Karpas-422 (cell line): ENCODE measurements at regions not wholly inside any gene's neighbourhood (a gene's known extent, or its start where the extent isn't known, plus 50 kb on each side); places are given as distances from the start of the nearest gene placed in this dataset.
A peak's percentile ranks its signal among the peaks of the same experiment; 100 is the strongest.

Experiments used
- DNase-seq: peaks from one replicate; pipeline ENCODE4 v3.0.0-alpha.2; 2015
- H2AFZ ChIP-seq: fragments of 200-600 bp; sonication (generic); 2 replicates; pipeline ENCODE4 v1.6.1; 2014; ENCODE audit warnings: antibody characterized with exemption, low read length, mixed read lengths
- H3K27ac ChIP-seq: fragments of 200-600 bp; sonication (generic); 2 replicates; pipeline ENCODE4 v1.5.1; 2014; ENCODE audit warnings: mild to moderate bottlenecking, low read length, moderate library complexity
- H3K27me3 ChIP-seq: fragments of 200-600 bp; sonication (generic); 2 replicates; pipeline ENCODE4 v1.6.1; 2014; ENCODE audit warnings: low read length, mixed read lengths
- H3K36me3 ChIP-seq: fragments of 200-600 bp; sonication (generic); 2 replicates; pipeline ENCODE4 v1.6.1; 2014; ENCODE audit warnings: low read length, mixed read lengths; ENCODE audit not compliant: insufficient read depth
- H3K4me1 ChIP-seq: fragments of 200-600 bp; sonication (generic); 2 replicates; pipeline ENCODE4 v1.6.1; 2014; ENCODE audit warnings: mild to moderate bottlenecking, low read length, mixed read lengths
- H3K4me2 ChIP-seq: fragments of 200-600 bp; sonication (generic); 2 replicates; pipeline ENCODE4 v1.6.1; 2014; ENCODE audit warnings: low read length, low read depth, mild to moderate bottlenecking; ENCODE audit not compliant: poor library complexity, severe bottlenecking
- H3K4me3 ChIP-seq: fragments of 200-600 bp; sonication (generic); 2 replicates; pipeline ENCODE4 v1.5.1; 2014; ENCODE audit warnings: mild to moderate bottlenecking, antibody characterized with exemption, low read length, mixed read lengths
- H3K79me2 ChIP-seq: fragments of 200-600 bp; sonication (generic); 2 replicates; pipeline ENCODE4 v1.6.1; 2014; ENCODE audit warnings: mild to moderate bottlenecking, low read length, mixed read lengths
- H3K9ac ChIP-seq: fragments of 200-600 bp; sonication (generic); 2 replicates; pipeline ENCODE4 v1.6.0; 2014; ENCODE audit warnings: low read length
- H3K9me2 ChIP-seq: fragments of 200-600 bp; sonication (generic), shearing (Covaris generic); replicated peaks from 2 replicates; pipeline ENCODE4 v1.6.0; 2014; ENCODE audit warnings: mild to moderate bottlenecking, low read length, moderate library complexity; ENCODE audit not compliant: insufficient read depth
- H3K9me3 ChIP-seq: fragments of 300-700, 200-600 bp; sonication (generic); 2 replicates; pipeline ENCODE4 v1.6.1; 2014; ENCODE audit warnings: low read length, mixed read lengths
- H4K20me1 ChIP-seq: fragments of 200-600 bp; sonication (generic); 2 replicates; pipeline ENCODE4 v1.6.1; 2014; ENCODE audit warnings: mild to moderate bottlenecking, antibody characterized with exemption, low read length, low read depth; ENCODE audit not compliant: insufficient read depth

GRCh38 chr4:37139987-37140386, 104.6 kb upstream of the NWD2 start:
- no peak overlapping the region for H2AFZ ChIP-seq
- no peak overlapping the region for H3K27ac ChIP-seq
- no peaks in the 10 kb centered on the region for H3K36me3 ChIP-seq
- H3K9ac ChIP-seq = no peak overlapping the region
- no peaks in the 10 kb centered on the region for H3K9me3 ChIP-seq
- no peak overlapping the region for H3K4me3 ChIP-seq
- H4K20me1 ChIP-seq = no peaks in the 10 kb centered on the region
- peaks cover 4% of the 10 kb centered on the region; the same call in 1 of the 2 replicates for H3K4me1 ChIP-seq
- no peak overlapping the region for H3K4me2 ChIP-seq
- H3K9me2 ChIP-seq = no peaks in the 10 kb centered on the region
- no peak for DNase-seq
- H3K79me2 ChIP-seq = no peaks in the 10 kb centered on the region
- H3K27me3 ChIP-seq = no peaks in the 10 kb centered on the region

GRCh38 chr4:37146260-37146659, 98.3 kb upstream of the NWD2 start:
- Histone ChIP-seq H3K9me3 (no peaks in the 10 kb centered on the region), H3K4me2 (no peak overlapping the region), H3K27me3 (no peaks in the 10 kb centered on the region), H3K9ac (no peak overlapping the region), H3K9me2 (no peaks in the 10 kb centered on the region), H4K20me1 (no peaks in the 10 kb centered on the region), H3K27ac (no peak overlapping the region), H3K4me1 (no peaks in the 10 kb centered on the region), H3K4me3 (no peak overlapping the region), H3K36me3 (no peaks in the 10 kb centered on the region), H3K79me2 (no peaks in the 10 kb centered on the region), H2AFZ (no peak overlapping the region)
- DNase-seq = no peak

- Histone ChIP-seq H3K9me3 (no peaks in the 10 kb centered on the region), H3K4me3 (no peak overlapping the region), H3K9me2 (no peaks in the 10 kb centered on the region), H3K9ac (no peak overlapping the region), H3K27ac (no peak overlapping the region), H2AFZ (no peak overlapping the region), H3K4me2 (no peak overlapping the region), H3K4me1 (no peaks in the 10 kb centered on the region), H3K79me2 (no peaks in the 10 kb centered on the region), H4K20me1 (no peaks in the 10 kb centered on the region), H3K36me3 (no peaks in the 10 kb centered on the region), H3K27me3 (no peaks in the 10 kb centered on the region)
- peak; percentile 49 for DNase-seq
Observed at GRCh38 chr4:37157476-37158167, 86.9 kb upstream of the NWD2 start.

- H3K36me3 ChIP-seq = no peaks in the 10 kb centered on the region
- no peaks in the 10 kb centered on the region for H3K4me1 ChIP-seq
- no peaks in the 10 kb centered on the region for H3K9me2 ChIP-seq
- no peaks in the 10 kb centered on the region for H3K9me3 ChIP-seq
- no peaks in the 10 kb centered on the region for H4K20me1 ChIP-seq
- H3K79me2 ChIP-seq = no peaks in the 10 kb centered on the region
- no peak overlapping the region for H3K4me3 ChIP-seq
- H3K27me3 ChIP-seq = no peaks in the 10 kb centered on the region
- no peak overlapping the region for H2AFZ ChIP-seq
- H3K4me2 ChIP-seq = no peak overlapping the region
- DNase-seq = no peak
- no peak overlapping the region for H3K9ac ChIP-seq
- no peak overlapping the region for H3K27ac ChIP-seq
Observed at GRCh38 chr4:37160653-37161052, 83.9 kb upstream of the NWD2 start.

GRCh38 chr4:37165844-37166243, 78.7 kb upstream of the NWD2 start:
- Histone ChIP-seq H3K27ac (no peak overlapping the region), H3K4me2 (no peak overlapping the region), H2AFZ (no peak overlapping the region), H3K9me3 (no peaks in the 10 kb centered on the region), H4K20me1 (no peaks in the 10 kb centered on the region), H3K9me2 (no peaks in the 10 kb centered on the region), H3K4me1 (no peaks in the 10 kb centered on the region), H3K36me3 (no peaks in the 10 kb centered on the region), H3K79me2 (no peaks in the 10 kb centered on the region), H3K4me3 (no peak overlapping the region), H3K9ac (no peak overlapping the region), H3K27me3 (no peaks in the 10 kb centered on the region)
- no peak for DNase-seq

- Histone ChIP-seq H3K27me3 (no peaks in the 10 kb centered on the region), H3K27ac (no peak overlapping the region), H3K9ac (no peak overlapping the region), H3K4me3 (no peak overlapping the region), H3K4me2 (no peak overlapping the region), H4K20me1 (no peaks in the 10 kb centered on the region), H3K9me2 (no peaks in the 10 kb centered on the region), H3K9me3 (no peaks in the 10 kb centered on the region), H3K79me2 (no peaks in the 10 kb centered on the region), H3K4me1 (no peaks in the 10 kb centered on the region), H2AFZ (no peak overlapping the region), H3K36me3 (no peaks in the 10 kb centered on the region)
- DNase-seq = no peak
Observed at GRCh38 chr4:37169956-37170355, 74.6 kb upstream of the NWD2 start.

GRCh38 chr4:37188100-37188499, 56.4 kb upstream of the NWD2 start:
- H3K9me3 ChIP-seq = no peaks in the 10 kb centered on the region
- no peaks in the 10 kb centered on the region for H4K20me1 ChIP-seq
- no peak overlapping the region for H2AFZ ChIP-seq
- H3K79me2 ChIP-seq = no peaks in the 10 kb centered on the region
- no peak overlapping the region for H3K4me2 ChIP-seq
- no peak overlapping the region for H3K9ac ChIP-seq
- H3K4me3 ChIP-seq = no peak overlapping the region
- DNase-seq = peak; percentile 68
- no peaks in the 10 kb centered on the region for H3K27me3 ChIP-seq
- no peak overlapping the region for H3K27ac ChIP-seq
- no peaks in the 10 kb centered on the region for H3K36me3 ChIP-seq
- H3K9me2 ChIP-seq = no peaks in the 10 kb centered on the region
- no peaks in the 10 kb centered on the region for H3K4me1 ChIP-seq
